ENCODE measurements at regions not wholly inside any gene's neighbourhood (a gene's known extent, or its start where the extent isn't known, plus 50 kb on each side); places are given as distances from the start of the nearest gene placed in this dataset.

GRCh38 chr20:12502443-12502842 lies 506.3 kb upstream of the SPTLC3 start:
- no peak for ATAC-seq (ENCODE audit: low read depth in 2 of 2)
- peaks cover 3% of the 10 kb centered on the region in 2 experiments for H3K9me3 ChIP-seq (ENCODE audit: control insufficient read depth in 2 of 2, low read length in 2 of 2)

GRCh38 chr20:12504779-12505178 lies 504.0 kb upstream of the SPTLC3 start:
- H3K27me3 Mint-ChIP-seq = no peaks in the 10 kb centered on the region

More at GRCh38 chr20:12502443-12502842, 506.3 kb upstream of the SPTLC3 start:
- peaks cover 0 to 19% (median 6%) of the 10 kb centered on the region in 7 donors for H3K9me3 Mint-ChIP-seq
- H3K36me3 Mint-ChIP-seq = no peaks in the 10 kb centered on the region
- no peak overlapping the region for H3K4me3 Mint-ChIP-seq
- H3K27ac Mint-ChIP-seq = no peak overlapping the region
- no peaks in the 10 kb centered on the region for H3K27me3 Mint-ChIP-seq
- H3K27me3 ChIP-seq (ENCODE audit: control insufficient read depth, insufficient read depth, low read length) = no peaks in the 10 kb centered on the region
- no peaks in the 10 kb centered on the region for H3K4me1 ChIP-seq (ENCODE audit: control insufficient read depth, insufficient read depth, low read length, poor library complexity, severe bottlenecking)
- H3K4me1 Mint-ChIP-seq = no peaks in the 10 kb centered on the region
- H3K4me3 ChIP-seq (ENCODE audit: low read depth, low read length) = no peak overlapping the region
- H3K27ac ChIP-seq (ENCODE audit: insufficient read depth, low read length, poor library complexity, severe bottlenecking) = no peak overlapping the region
- H3K36me3 ChIP-seq (ENCODE audit: control insufficient read depth, insufficient read depth, low read length) = no peaks in the 10 kb centered on the region
- no peak for DNase-seq

GRCh38 chr20:12511499-12511898 lies 497.3 kb upstream of the SPTLC3 start:
- DNase-seq (no peak), ATAC-seq (ENCODE audit: low read depth in 2 of 2) (no peak)
- peaks cover 5 to 27% (median 17%) of the 10 kb centered on the region in 7 donors for H3K9me3 Mint-ChIP-seq
- Histone ChIP-seq H3K4me1 (ENCODE audit: control insufficient read depth, insufficient read depth, low read length, poor library complexity, severe bottlenecking) (no peaks in the 10 kb centered on the region), H3K27ac (ENCODE audit: insufficient read depth, low read length, poor library complexity, severe bottlenecking) (no peak overlapping the region), H3K9me3 (ENCODE audit: control insufficient read depth in 2 of 2, low read length in 2 of 2) (no peaks in the 10 kb centered on the region), H3K27me3 (ENCODE audit: control insufficient read depth, insufficient read depth, low read length) (no peaks in the 10 kb centered on the region), H3K4me3 (ENCODE audit: low read depth, low read length) (no peak overlapping the region), H3K36me3 (ENCODE audit: control insufficient read depth, insufficient read depth, low read length) (no peaks in the 10 kb centered on the region)
- no peaks in the 10 kb centered on the region for H3K27me3 Mint-ChIP-seq
- no peak overlapping the region for H3K27ac Mint-ChIP-seq
- no peaks in the 10 kb centered on the region for H3K36me3 Mint-ChIP-seq
- no peaks in the 10 kb centered on the region for H3K4me1 Mint-ChIP-seq
- H3K4me3 Mint-ChIP-seq = no peak overlapping the region

More at GRCh38 chr20:12504779-12505178, 504.0 kb upstream of the SPTLC3 start:
- H3K4me3 ChIP-seq (ENCODE audit: low read depth, low read length) = no peak overlapping the region
- H3K27ac Mint-ChIP-seq = no peak overlapping the region
- ATAC-seq (ENCODE audit: low read depth in 2 of 2) (no peak), DNase-seq (no peak)
- no peaks in the 10 kb centered on the region for H3K4me1 Mint-ChIP-seq
- H3K36me3 ChIP-seq (ENCODE audit: control insufficient read depth, insufficient read depth, low read length) = no peaks in the 10 kb centered on the region
- H3K4me1 ChIP-seq (ENCODE audit: control insufficient read depth, insufficient read depth, low read length, poor library complexity, severe bottlenecking) = no peaks in the 10 kb centered on the region
- H3K9me3 Mint-ChIP-seq = peaks cover 0 to 31% (median 8%) of the 10 kb centered on the region in 7 donors
- H3K27ac ChIP-seq (ENCODE audit: insufficient read depth, low read length, poor library complexity, severe bottlenecking) = no peak overlapping the region
- no peaks in the 10 kb centered on the region for H3K27me3 ChIP-seq (ENCODE audit: control insufficient read depth, insufficient read depth, low read length)
- no peaks in the 10 kb centered on the region for H3K9me3 ChIP-seq (ENCODE audit: control insufficient read depth in 2 of 2, low read length in 2 of 2)
- H3K36me3 Mint-ChIP-seq = no peaks in the 10 kb centered on the region
- H3K4me3 Mint-ChIP-seq = no peak overlapping the region

GRCh38 chr20:12512755-12513154 lies 496.0 kb upstream of the SPTLC3 start:
- Histone ChIP-seq H3K27me3 (ENCODE audit: control insufficient read depth, insufficient read depth, low read length) (no peaks in the 10 kb centered on the region), H3K36me3 (ENCODE audit: control insufficient read depth, insufficient read depth, low read length) (no peaks in the 10 kb centered on the region), H3K4me1 (ENCODE audit: control insufficient read depth, insufficient read depth, low read length, poor library complexity, severe bottlenecking) (no peaks in the 10 kb centered on the region), H3K4me3 (ENCODE audit: low read depth, low read length) (no peak overlapping the region), H3K27ac (ENCODE audit: insufficient read depth, low read length, poor library complexity, severe bottlenecking) (no peak overlapping the region), H3K9me3 (ENCODE audit: control insufficient read depth in 2 of 2, low read length in 2 of 2) (no peaks in the 10 kb centered on the region)
- H3K4me3 Mint-ChIP-seq = no peak overlapping the region
- DNase-seq (no peak), ATAC-seq (ENCODE audit: low read depth in 2 of 2) (no peak)
- H3K27ac Mint-ChIP-seq = no peak overlapping the region
- H3K9me3 Mint-ChIP-seq = peaks cover 7 to 21% (median 15%) of the 10 kb centered on the region in 7 donors
- no peaks in the 10 kb centered on the region for H3K4me1 Mint-ChIP-seq
- H3K27me3 Mint-ChIP-seq = no peaks in the 10 kb centered on the region
- H3K36me3 Mint-ChIP-seq = no peaks in the 10 kb centered on the region

- Mint-ChIP-seq H3K9me3 (peaks cover 0 to 27% (median 7%) of the 10 kb centered on the region in 7 donors), H3K4me3 (no peak overlapping the region), H3K27ac (no peak overlapping the region)
Measured at GRCh38 chr20:12528104-12528503, 480.7 kb upstream of the SPTLC3 start.

GRCh38 chr20:12528591-12529041 lies 480.2 kb upstream of the SPTLC3 start:
- H3K4me3 Mint-ChIP-seq = no peak overlapping the region
- no peaks in the 10 kb centered on the region for H3K27me3 ChIP-seq (ENCODE audit: control insufficient read depth, insufficient read depth, low read length)
- H3K9me3 ChIP-seq (ENCODE audit: control insufficient read depth in 2 of 2, low read length in 2 of 2) = no peaks in the 10 kb centered on the region
- no peak overlapping the region for H3K27ac ChIP-seq (ENCODE audit: insufficient read depth, low read length, poor library complexity, severe bottlenecking)
- H3K36me3 ChIP-seq (ENCODE audit: control insufficient read depth, insufficient read depth, low read length) = no peaks in the 10 kb centered on the region
- no peaks in the 10 kb centered on the region for H3K4me1 ChIP-seq (ENCODE audit: control insufficient read depth, insufficient read depth, low read length, poor library complexity, severe bottlenecking)
- H3K4me3 ChIP-seq (ENCODE audit: low read depth, low read length) = no peak overlapping the region
- no peaks in the 10 kb centered on the region for H3K27me3 Mint-ChIP-seq
- peaks cover 0 to 32% (median 7%) of the 10 kb centered on the region in 7 donors for H3K9me3 Mint-ChIP-seq
- no peak for DNase-seq
- H3K27ac Mint-ChIP-seq = no peak overlapping the region
- no peak for ATAC-seq (ENCODE audit: low read depth in 2 of 2)
- no peaks in the 10 kb centered on the region for H3K4me1 Mint-ChIP-seq
- H3K36me3 Mint-ChIP-seq = peaks cover 4% of the 10 kb centered on the region

More at GRCh38 chr20:12528104-12528503, 480.7 kb upstream of the SPTLC3 start:
- ATAC-seq (ENCODE audit: low read depth in 2 of 2) (no peak), DNase-seq (no peak)
- H3K4me1 ChIP-seq (ENCODE audit: control insufficient read depth, insufficient read depth, low read length, poor library complexity, severe bottlenecking) = no peaks in the 10 kb centered on the region
- no peaks in the 10 kb centered on the region for H3K9me3 ChIP-seq (ENCODE audit: control insufficient read depth in 2 of 2, low read length in 2 of 2)
- H3K27ac ChIP-seq (ENCODE audit: insufficient read depth, low read length, poor library complexity, severe bottlenecking) = no peak overlapping the region
- H3K36me3 Mint-ChIP-seq = peaks cover 4% of the 10 kb centered on the region
- H3K4me3 ChIP-seq (ENCODE audit: low read depth, low read length) = no peak overlapping the region
- no peaks in the 10 kb centered on the region for H3K4me1 Mint-ChIP-seq
- H3K27me3 ChIP-seq (ENCODE audit: control insufficient read depth, insufficient read depth, low read length) = no peaks in the 10 kb centered on the region
- H3K36me3 ChIP-seq (ENCODE audit: control insufficient read depth, insufficient read depth, low read length) = no peaks in the 10 kb centered on the region
- no peaks in the 10 kb centered on the region for H3K27me3 Mint-ChIP-seq

- Mint-ChIP-seq H3K4me1 (no peaks in the 10 kb centered on the region), H3K36me3 (peaks cover 4% of the 10 kb centered on the region), H3K4me3 (no peak overlapping the region), H3K27me3 (no peaks in the 10 kb centered on the region), H3K27ac (no peak overlapping the region), H3K9me3 (peaks cover 0 to 12% (median 5%) of the 10 kb centered on the region in 7 donors)
- H3K4me3 ChIP-seq (ENCODE audit: low read depth, low read length) = no peak overlapping the region
- no peaks in the 10 kb centered on the region for H3K9me3 ChIP-seq (ENCODE audit: control insufficient read depth in 2 of 2, low read length in 2 of 2)
- H3K27ac ChIP-seq (ENCODE audit: insufficient read depth, low read length, poor library complexity, severe bottlenecking) = no peak overlapping the region
- no peak for DNase-seq
- H3K36me3 ChIP-seq (ENCODE audit: control insufficient read depth, insufficient read depth, low read length) = no peaks in the 10 kb centered on the region
- H3K27me3 ChIP-seq (ENCODE audit: control insufficient read depth, insufficient read depth, low read length) = no peaks in the 10 kb centered on the region
- H3K4me1 ChIP-seq (ENCODE audit: control insufficient read depth, insufficient read depth, low read length, poor library complexity, severe bottlenecking) = no peaks in the 10 kb centered on the region
- no peak for ATAC-seq (ENCODE audit: low read depth in 2 of 2)
Measured at GRCh38 chr20:12531626-12532025, 477.1 kb upstream of the SPTLC3 start.

- no peak overlapping the region for H3K27ac ChIP-seq (ENCODE audit: insufficient read depth, low read length, poor library complexity, severe bottlenecking)
- H3K4me3 Mint-ChIP-seq = no peak overlapping the region
- peaks cover 4% of the 10 kb centered on the region for H3K36me3 Mint-ChIP-seq
- H3K36me3 ChIP-seq (ENCODE audit: control insufficient read depth, insufficient read depth, low read length) = no peaks in the 10 kb centered on the region
- no peak overlapping the region for H3K27ac Mint-ChIP-seq
- H3K4me3 ChIP-seq (ENCODE audit: low read depth, low read length) = no peak overlapping the region
- no peaks in the 10 kb centered on the region for H3K27me3 Mint-ChIP-seq
- DNase-seq = no peak
- H3K9me3 ChIP-seq (ENCODE audit: control insufficient read depth in 2 of 2, low read length in 2 of 2) = no peaks in the 10 kb centered on the region
- peaks cover 0 to 25% (median 10%) of the 10 kb centered on the region in 7 donors for H3K9me3 Mint-ChIP-seq
- ATAC-seq (ENCODE audit: low read depth in 2 of 2) = no peak
- H3K4me1 ChIP-seq (ENCODE audit: control insufficient read depth, insufficient read depth, low read length, poor library complexity, severe bottlenecking) = no peaks in the 10 kb centered on the region
- no peaks in the 10 kb centered on the region for H3K4me1 Mint-ChIP-seq
- H3K27me3 ChIP-seq (ENCODE audit: control insufficient read depth, insufficient read depth, low read length) = no peaks in the 10 kb centered on the region
Measured at GRCh38 chr20:12535316-12535715, 473.5 kb upstream of the SPTLC3 start.
